ENCODE measurements at regions not wholly inside any gene's neighbourhood (a gene's known extent, or its start where the extent isn't known, plus 50 kb on each side); places are given as distances from the start of the nearest gene placed in this dataset.

- no peak for TF ChIP-seq ELK3 (CRISPR knock-in tag; IDR thresholded peaks at IDR 0.05)
- no peak for TF ChIP-seq ZBTB43 (CRISPR knock-in tag; IDR thresholded peaks at IDR 0.05)
- no peak for TF ChIP-seq XRCC5 (IDR thresholded peaks at IDR 0.05; ENCODE audit: low read depth, low read length)
- TF ChIP-seq HMGXB4 (CRISPR knock-in tag; IDR thresholded peaks at IDR 0.05): no peak
- TF ChIP-seq HEY1 (CRISPR knock-in tag; IDR thresholded peaks at IDR 0.05; ENCODE audit: borderline replicate concordance): no peak
- no peak for TF ChIP-seq GTF3C2 (IDR thresholded peaks at IDR 0.05; ENCODE audit: borderline replicate concordance, extremely low read depth, insufficient read length)
Measured at GRCh38 chr2:139033300-139033699, 253.1 kb upstream of the NXPH2 start (continued).
